Skin epidermis (tissue), 12 donors: ENCODE measurements at regions not wholly inside any gene's neighbourhood (a gene's known extent, or its start where the extent isn't known, plus 50 kb on each side); places are given as distances from the start of the nearest gene placed in this dataset.

Source experiments
- H3K27ac ChIP-seq, 21 experiments: fragments of 200-600 bp; sonication (generic) in 11 of 21; one replicate each; pipeline ENCODE4 v1.5.0; 2020; ENCODE audit warnings: mild to moderate bottlenecking in 3 of 21, inconsistent platforms in 2 of 21, moderate library complexity in 2 of 21
- H3K4me3 ChIP-seq, 7 experiments: fragments of 200-600 bp; sonication (generic) in 2 of 7; one replicate each; pipeline ENCODE4 v1.5.0; 2020; ENCODE audit warnings: inconsistent platforms in 2 of 7, mild to moderate bottlenecking in 2 of 7, moderate library complexity in 1 of 7

- Histone ChIP-seq H3K27ac (peak overlapping the region in 1 of 21 experiments; percentile 73), H3K4me3 (no peak overlapping the region)
Measured at GRCh38 chr15:70495991-70496599, 267.3 kb downstream of the UACA start.

GRCh38 chr15:70494852-70495571, 268.3 kb downstream of the UACA start:
- no peak overlapping the region for H3K4me3 ChIP-seq
- peak overlapping the region in 2 of 21 experiments; percentile 28 to 73 for H3K27ac ChIP-seq

GRCh38 chr15:70494517-70494851, 268.9 kb downstream of the UACA start:
- Histone ChIP-seq H3K4me3 (no peak overlapping the region), H3K27ac (peak overlapping the region in 3 of 21 experiments; percentile 9 to 59 (median 28))

- Histone ChIP-seq H3K27ac (peak overlapping the region in 3 of 21 experiments; percentile 9 to 59 (median 28)), H3K4me3 (no peak overlapping the region)
Measured at GRCh38 chr15:70493787-70494516, 269.4 kb downstream of the UACA start.

- H3K27ac ChIP-seq = peak overlapping the region in 10 of 21 experiments; percentile 18 to 80 (median 56)
- no peak overlapping the region for H3K4me3 ChIP-seq
Measured at GRCh38 chr15:70493376-70493775, 270.0 kb downstream of the UACA start.

GRCh38 chr15:70492240-70493177, 270.8 kb downstream of the UACA start:
- H3K27ac ChIP-seq = peak overlapping the region in 14 of 21 experiments; percentile 18 to 80 (median 56)
- no peak overlapping the region for H3K4me3 ChIP-seq

- Histone ChIP-seq H3K4me3 (no peak overlapping the region), H3K27ac (peak overlapping the region in 5 of 21 experiments; percentile 37 to 80 (median 58))
Measured at GRCh38 chr15:70491641-70492040, 271.7 kb downstream of the UACA start.

GRCh38 chr15:70491201-70491621, 272.1 kb downstream of the UACA start:
- Histone ChIP-seq H3K27ac (peak overlapping the region in 1 of 21 experiments; percentile 80), H3K4me3 (no peak overlapping the region)

- H3K27ac ChIP-seq = peak overlapping the region in 1 of 21 experiments; percentile 80
- H3K4me3 ChIP-seq = no peak overlapping the region
Measured at GRCh38 chr15:70490838-70491155, 272.6 kb downstream of the UACA start.

- H3K4me3 ChIP-seq = no peak overlapping the region
- no peak overlapping the region for H3K27ac ChIP-seq
Measured at GRCh38 chr15:70490148-70490837, 273.1 kb downstream of the UACA start.

GRCh38 chr15:70488941-70489848, 274.2 kb downstream of the UACA start:
- H3K4me3 ChIP-seq = no peak overlapping the region
- no peak overlapping the region for H3K27ac ChIP-seq

GRCh38 chr15:70488002-70488605, 275.3 kb downstream of the UACA start:
- H3K27ac ChIP-seq = no peak overlapping the region
- H3K4me3 ChIP-seq = no peak overlapping the region

GRCh38 chr15:70487387-70487740, 276.0 kb downstream of the UACA start:
- peak overlapping the region in 6 of 21 experiments; percentile 7 to 55 (median 46) for H3K27ac ChIP-seq

GRCh38 chr15:70486451-70487386, 276.6 kb downstream of the UACA start:
- Histone ChIP-seq H3K27ac (peak overlapping the region in 7 of 21 experiments; percentile 7 to 56 (median 47)), H3K4me3 (no peak overlapping the region)

More at GRCh38 chr15:70487387-70487740, 276.0 kb downstream of the UACA start:
- no peak overlapping the region for H3K4me3 ChIP-seq

GRCh38 chr15:70486012-70486411, 277.3 kb downstream of the UACA start:
- H3K4me3 ChIP-seq = no peak overlapping the region
- H3K27ac ChIP-seq = peak overlapping the region in 5 of 21 experiments; percentile 19 to 55 (median 46)

- no peak overlapping the region for H3K27ac ChIP-seq
- H3K4me3 ChIP-seq = no peak overlapping the region
Measured at GRCh38 chr15:70484993-70485392, 278.4 kb downstream of the UACA start.

- no peak overlapping the region for H3K4me3 ChIP-seq
- no peak overlapping the region for H3K27ac ChIP-seq
Measured at GRCh38 chr15:70483513-70483912, 279.8 kb downstream of the UACA start.
